ENCODE measurements at regions not wholly inside any gene's neighbourhood (a gene's known extent, or its start where the extent isn't known, plus 50 kb on each side); places are given as distances from the start of the nearest gene placed in this dataset.

GRCh38 chr5:121152411-121152810, 688.3 kb downstream of the PRR16 start:
- TF ChIP-seq, protein P1, sequence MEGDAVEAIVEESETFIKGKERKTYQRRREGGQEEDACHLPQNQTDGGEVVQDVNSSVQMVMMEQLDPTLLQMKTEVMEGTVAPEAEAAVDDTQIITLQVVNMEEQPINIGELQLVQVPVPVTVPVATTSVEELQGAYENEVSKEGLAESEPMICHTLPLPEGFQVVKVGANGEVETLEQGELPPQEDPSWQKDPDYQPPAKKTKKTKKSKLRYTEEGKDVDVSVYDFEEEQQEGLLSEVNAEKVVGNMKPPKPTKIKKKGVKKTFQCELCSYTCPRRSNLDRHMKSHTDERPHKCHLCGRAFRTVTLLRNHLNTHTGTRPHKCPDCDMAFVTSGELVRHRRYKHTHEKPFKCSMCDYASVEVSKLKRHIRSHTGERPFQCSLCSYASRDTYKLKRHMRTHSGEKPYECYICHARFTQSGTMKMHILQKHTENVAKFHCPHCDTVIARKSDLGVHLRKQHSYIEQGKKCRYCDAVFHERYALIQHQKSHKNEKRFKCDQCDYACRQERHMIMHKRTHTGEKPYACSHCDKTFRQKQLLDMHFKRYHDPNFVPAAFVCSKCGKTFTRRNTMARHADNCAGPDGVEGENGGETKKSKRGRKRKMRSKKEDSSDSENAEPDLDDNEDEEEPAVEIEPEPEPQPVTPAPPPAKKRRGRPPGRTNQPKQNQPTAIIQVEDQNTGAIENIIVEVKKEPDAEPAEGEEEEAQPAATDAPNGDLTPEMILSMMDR (IDR thresholded peaks at IDR 0.05; ENCODE audit: low read depth, low read length): no peak
- no peak overlapping the region for H3K4me3 ChIP-seq (ENCODE audit: low read depth, low read length)

GRCh38 chr5:121156565-121156964, 692.5 kb downstream of the PRR16 start:
- TF ChIP-seq, protein P1 (IDR thresholded peaks at IDR 0.05; ENCODE audit: low read depth, low read length): no peak
- no peak overlapping the region for H3K4me3 ChIP-seq (ENCODE audit: low read depth, low read length)

DNA sequence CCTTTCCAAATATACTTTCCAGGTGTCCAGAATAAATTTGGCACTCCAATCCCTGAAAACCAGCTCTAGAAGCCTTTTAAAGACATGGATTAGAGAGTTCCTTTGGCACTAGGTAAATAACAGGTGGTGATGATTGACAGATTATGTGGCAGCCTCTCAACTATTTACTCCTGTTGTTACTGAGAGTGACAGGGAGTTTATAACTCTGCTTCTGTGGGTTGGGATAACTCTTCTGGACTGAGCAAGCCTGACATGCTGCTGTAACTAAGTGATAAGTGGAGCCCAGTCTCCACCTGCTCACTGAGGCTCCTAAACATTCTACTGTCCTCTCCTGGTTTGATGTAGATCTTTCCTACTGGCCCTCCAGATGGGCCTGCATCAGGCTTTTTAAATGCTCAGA, 693.2 kb upstream of the FTMT start:
- TF ChIP-seq, protein P1 (IDR thresholded peaks at IDR 0.05; ENCODE audit: low read depth, low read length): no peak
- H3K4me3 ChIP-seq (ENCODE audit: low read depth, low read length): no peak overlapping the region

DNA sequence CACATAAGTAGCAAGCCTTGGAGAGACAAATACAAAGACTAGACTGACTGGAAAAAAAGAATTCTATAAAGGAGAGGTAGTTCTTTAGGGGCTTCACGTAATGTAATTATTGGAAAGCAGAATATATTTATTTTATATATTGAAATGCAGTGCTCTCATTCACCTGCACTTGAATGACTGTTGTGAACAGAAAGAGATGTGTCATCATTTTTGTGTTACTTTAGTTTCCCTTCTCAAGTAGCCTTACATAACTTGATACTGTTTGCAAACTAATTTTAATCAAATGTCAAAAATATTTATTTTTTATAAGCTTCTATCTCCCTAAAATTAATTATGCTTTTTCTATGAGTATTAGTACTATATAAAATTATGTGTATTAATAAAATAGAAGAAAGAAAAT, 691.1 kb upstream of the FTMT start:
- TF ChIP-seq, protein P1 (IDR thresholded peaks at IDR 0.05; ENCODE audit: low read depth, low read length): no peak
- H3K4me3 ChIP-seq (ENCODE audit: low read depth, low read length): no peak overlapping the region

GRCh38 chr5:121164632-121165031, 687.0 kb upstream of the FTMT start:
- TF ChIP-seq, protein P1 (IDR thresholded peaks at IDR 0.05; ENCODE audit: low read depth, low read length): no peak
- H3K4me3 ChIP-seq (ENCODE audit: low read depth, low read length): no peak overlapping the region

- TF ChIP-seq, protein P1 (IDR thresholded peaks at IDR 0.05; ENCODE audit: low read depth, low read length): no peak
- no peak overlapping the region for H3K4me3 ChIP-seq (ENCODE audit: low read depth, low read length)
Observed at GRCh38 chr5:121171361-121171760, 680.3 kb upstream of the FTMT start.

- no peak overlapping the region for H3K4me3 ChIP-seq (ENCODE audit: low read depth, low read length)
- TF ChIP-seq, protein P1 (IDR thresholded peaks at IDR 0.05; ENCODE audit: low read depth, low read length): no peak
Observed at GRCh38 chr5:121171834-121172233, 679.8 kb upstream of the FTMT start.

Measured in WI38 (cell line).